ENCODE measurements at regions not wholly inside any gene's neighbourhood (a gene's known extent, or its start where the extent isn't known, plus 50 kb on each side); places are given as distances from the start of the nearest gene placed in this dataset.

- Histone ChIP-seq H3K27me3 (no peaks in the 10 kb centered on the region), H3K27ac (no peak overlapping the region), H3K4me1 (no peaks in the 10 kb centered on the region), H3K9me3 (peaks cover 0 to 4% (median 0%) of the 10 kb centered on the region in 4 donors), H3K4me3 (no peak overlapping the region), H3K36me3 (no peaks in the 10 kb centered on the region)
- intact Hi-C loops (cut with DNase I): no loop called here
- ATAC-seq (no peak), DNase-seq (no peak)
- no peak for TF ChIP-seq CTCF (IDR thresholded peaks at IDR 0.05)
- WGBS (ENCODE audit: insufficient coverage, low coverage, low lambda C conversion rate, missing lambda C conversion rate): 22% methylated on average over 1 of the region's 1 CpG
Observed at GRCh38 chr14:53531730-53532129, 378.6 kb upstream of the DDHD1 start.

- TF ChIP-seq CTCF (IDR thresholded peaks at IDR 0.05) (no peak), POLR2A (IDR thresholded peaks at IDR 0.05) (no peak)
- WGBS (ENCODE audit: insufficient coverage, low coverage, low lambda C conversion rate, missing lambda C conversion rate): 92% methylated on average over 1 of the region's 1 CpG
- Histone ChIP-seq H3K4me1 (no peaks in the 10 kb centered on the region), H3K9me3 (peaks cover 0 to 4% (median 0%) of the 10 kb centered on the region in 4 donors), H3K27me3 (no peaks in the 10 kb centered on the region), H3K27ac (no peak overlapping the region), H3K36me3 (no peaks in the 10 kb centered on the region), H3K4me3 (no peak overlapping the region)
- no peak for ATAC-seq
- intact Hi-C loops (cut with DNase I): no loop called here
- DNase-seq: no peak
Observed at GRCh38 chr14:53531156-53531555, 378.0 kb upstream of the DDHD1 start.

DNA sequence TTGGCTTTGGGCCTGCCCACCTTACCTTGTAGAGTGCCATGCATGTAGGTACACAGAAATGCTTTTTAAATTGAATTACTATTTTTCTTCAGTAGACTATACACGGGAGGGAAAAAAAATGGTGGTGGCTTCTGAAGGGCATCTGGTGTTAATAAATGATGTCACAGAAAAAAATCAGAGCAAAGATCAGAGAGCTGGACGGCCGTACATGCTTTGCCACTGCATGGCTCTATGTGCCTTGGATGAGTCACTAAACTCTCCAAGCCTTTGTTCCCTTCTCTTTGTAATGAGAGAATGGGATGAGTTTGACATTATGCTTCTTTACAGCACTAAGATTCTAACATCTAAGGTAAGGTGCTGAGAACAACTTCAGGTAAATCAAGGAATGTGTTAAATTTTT, 376.4 kb upstream of the DDHD1 start:
- intact Hi-C loops (cut with DNase I): no loop called here
- 70% methylated on average over 3 of the region's 3 CpGs for WGBS (ENCODE audit: insufficient coverage, low coverage, low lambda C conversion rate, missing lambda C conversion rate)
- no peaks in the 10 kb centered on the region for H3K36me3 ChIP-seq
- H3K4me1 ChIP-seq: no peaks in the 10 kb centered on the region
- ATAC-seq (no peak), DNase-seq (no peak)
- no peaks in the 10 kb centered on the region for H3K27me3 ChIP-seq
- H3K27ac ChIP-seq: no peak overlapping the region
- TF ChIP-seq POLR2A (IDR thresholded peaks at IDR 0.05) (no peak), CTCF (IDR thresholded peaks at IDR 0.05) (no peak)
- H3K4me3 ChIP-seq: no peak overlapping the region
- peaks cover 0 to 4% (median 0%) of the 10 kb centered on the region in 4 donors for H3K9me3 ChIP-seq

DNA sequence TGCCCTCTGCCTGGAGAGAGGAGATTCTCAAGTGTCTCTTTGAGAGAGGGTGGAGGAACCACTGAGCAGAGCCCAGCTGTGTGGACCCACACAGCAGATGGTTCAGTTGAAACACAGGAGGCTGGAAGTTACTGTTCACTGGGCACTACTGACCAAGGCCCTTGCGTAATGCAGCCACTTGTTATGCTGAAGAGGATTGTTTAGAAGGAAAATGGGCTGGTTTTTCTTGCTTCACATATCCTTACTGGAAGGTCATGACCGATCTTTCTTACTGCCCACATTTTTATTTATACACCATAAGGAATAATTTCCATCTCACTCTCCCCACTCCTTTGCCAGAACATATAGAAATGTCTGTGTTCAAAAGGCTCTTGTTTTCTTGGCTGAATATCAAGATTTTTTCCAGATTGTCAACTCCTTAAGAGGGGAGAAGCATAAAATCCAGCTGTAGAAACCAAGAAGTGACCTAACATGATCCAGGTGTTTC, 375.1 kb upstream of the DDHD1 start:
- Histone ChIP-seq H3K9me3 (peaks cover 0 to 4% (median 0%) of the 10 kb centered on the region in 4 donors), H3K27me3 (no peaks in the 10 kb centered on the region), H3K36me3 (no peaks in the 10 kb centered on the region), H3K27ac (no peak overlapping the region), H3K4me3 (no peak overlapping the region), H3K4me1 (no peaks in the 10 kb centered on the region)
- 50% methylated on average over 1 of the region's 2 CpGs for WGBS (ENCODE audit: insufficient coverage, low coverage, low lambda C conversion rate, missing lambda C conversion rate)
- DNase-seq (no peak), ATAC-seq (no peak)
- no peak for TF ChIP-seq CTCF (IDR thresholded peaks at IDR 0.05)
- TF ChIP-seq POLR2A (IDR thresholded peaks at IDR 0.05): no peak
- intact Hi-C loops (cut with DNase I): no loop called here

DNA sequence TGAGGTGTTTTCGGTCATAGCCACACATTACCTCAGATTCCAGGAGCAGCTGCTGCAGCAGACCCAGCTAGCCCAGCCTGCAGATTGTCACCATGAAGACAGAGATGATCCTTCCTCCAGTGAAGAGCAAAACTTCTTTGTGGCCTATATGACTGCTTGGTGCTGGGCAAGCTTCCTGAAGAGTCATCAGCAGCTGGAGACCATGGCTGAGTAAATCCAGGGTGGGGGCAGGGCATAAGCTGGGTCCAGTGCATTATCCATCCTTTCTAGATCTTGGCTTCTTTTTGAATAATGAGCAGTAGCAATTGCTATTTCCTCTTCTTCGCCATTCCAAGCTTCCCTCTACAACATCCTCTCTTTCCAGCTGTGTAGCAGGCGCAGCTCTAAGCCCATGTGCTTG, 373.1 kb upstream of the DDHD1 start:
- Histone ChIP-seq H3K4me1 (no peaks in the 10 kb centered on the region), H3K27ac (no peak overlapping the region), H3K9me3 (no peaks in the 10 kb centered on the region), H3K36me3 (no peaks in the 10 kb centered on the region), H3K27me3 (no peaks in the 10 kb centered on the region), H3K4me3 (no peak overlapping the region)
- no peak for DNase-seq
- ATAC-seq: no peak
- intact Hi-C loops (cut with DNase I): no loop called here
- WGBS (ENCODE audit: insufficient coverage, low coverage, low lambda C conversion rate, missing lambda C conversion rate): 49% methylated on average over 2 of the region's 3 CpGs
- TF ChIP-seq CTCF (IDR thresholded peaks at IDR 0.05): no peak
- TF ChIP-seq POLR2A (IDR thresholded peaks at IDR 0.05): no peak
